WERI-Rb-1 (cell line): ENCODE measurements at regions not wholly inside any gene's neighbourhood (a gene's known extent, or its start where the extent isn't known, plus 50 kb on each side); places are given as distances from the start of the nearest gene placed in this dataset.

Experiments used
- DNase-seq: peaks from one replicate; pipeline ENCODE4 v3.0.0-alpha.2; 2020
- H3K27ac ChIP-seq: fragments of 250-450 bp; sonication (Bioruptor Pico); 2 replicates; pipeline ENCODE4 v1.5.1; 2020; ENCODE audit warnings: mild to moderate bottlenecking, moderate library complexity
- H3K27me3 ChIP-seq: fragments of 250-450 bp; sonication (Bioruptor Pico); 2 replicates; pipeline ENCODE4 v1.5.1; 2021; ENCODE audit warnings: mild to moderate bottlenecking, low read depth, moderate library complexity; ENCODE audit not compliant: insufficient read depth, severe bottlenecking
- H3K36me3 ChIP-seq: fragments of 250-450 bp; sonication (Bioruptor Pico); 2 replicates; pipeline ENCODE4 v1.5.1; 2020; ENCODE audit warnings: mild to moderate bottlenecking, moderate library complexity
- H3K4me3 ChIP-seq: 2 replicates; pipeline ENCODE4 v1.5.1; 2011; ENCODE audit warnings: low read depth, mild to moderate bottlenecking, control low read depth, low read length
- H3K9me3 ChIP-seq: fragments of 250-450 bp; sonication (Bioruptor Pico); 2 replicates; pipeline ENCODE4 v1.5.1; 2021; ENCODE audit warnings: mild to moderate bottlenecking, moderate library complexity; ENCODE audit not compliant: severe bottlenecking
- TF ChIP-seq, protein P1 (sequence below): IDR thresholded peaks from 2 replicates; pipeline ENCODE4 v1.5.1; 2011; ENCODE audit warnings: low read depth, mild to moderate bottlenecking, control low read depth, inconsistent platforms, low read length

DNA sequence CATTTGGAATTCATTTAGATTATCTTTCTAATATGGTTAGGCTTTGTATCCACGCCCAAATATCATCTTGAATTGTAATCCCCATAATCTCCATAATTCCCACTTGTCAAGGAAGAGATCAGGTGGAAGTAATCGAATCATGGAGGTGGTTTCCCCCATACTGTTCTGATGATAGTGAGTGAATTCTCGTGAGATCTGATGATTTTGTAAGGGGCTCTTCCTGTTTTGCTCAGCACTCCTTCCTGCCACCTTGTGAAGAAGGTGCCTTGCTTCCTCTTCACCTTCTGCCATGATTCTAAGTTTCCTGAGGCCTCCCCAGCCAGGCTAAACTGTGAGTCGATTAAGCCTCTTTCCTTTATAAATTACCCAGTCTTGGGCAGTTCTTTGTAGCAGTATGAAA, 527.5 kb upstream of the ARRDC3 start:
- H3K4me3 ChIP-seq: no peak overlapping the region
- TF ChIP-seq, protein P1, sequence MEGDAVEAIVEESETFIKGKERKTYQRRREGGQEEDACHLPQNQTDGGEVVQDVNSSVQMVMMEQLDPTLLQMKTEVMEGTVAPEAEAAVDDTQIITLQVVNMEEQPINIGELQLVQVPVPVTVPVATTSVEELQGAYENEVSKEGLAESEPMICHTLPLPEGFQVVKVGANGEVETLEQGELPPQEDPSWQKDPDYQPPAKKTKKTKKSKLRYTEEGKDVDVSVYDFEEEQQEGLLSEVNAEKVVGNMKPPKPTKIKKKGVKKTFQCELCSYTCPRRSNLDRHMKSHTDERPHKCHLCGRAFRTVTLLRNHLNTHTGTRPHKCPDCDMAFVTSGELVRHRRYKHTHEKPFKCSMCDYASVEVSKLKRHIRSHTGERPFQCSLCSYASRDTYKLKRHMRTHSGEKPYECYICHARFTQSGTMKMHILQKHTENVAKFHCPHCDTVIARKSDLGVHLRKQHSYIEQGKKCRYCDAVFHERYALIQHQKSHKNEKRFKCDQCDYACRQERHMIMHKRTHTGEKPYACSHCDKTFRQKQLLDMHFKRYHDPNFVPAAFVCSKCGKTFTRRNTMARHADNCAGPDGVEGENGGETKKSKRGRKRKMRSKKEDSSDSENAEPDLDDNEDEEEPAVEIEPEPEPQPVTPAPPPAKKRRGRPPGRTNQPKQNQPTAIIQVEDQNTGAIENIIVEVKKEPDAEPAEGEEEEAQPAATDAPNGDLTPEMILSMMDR: no peak
- no peak for DNase-seq

DNA sequence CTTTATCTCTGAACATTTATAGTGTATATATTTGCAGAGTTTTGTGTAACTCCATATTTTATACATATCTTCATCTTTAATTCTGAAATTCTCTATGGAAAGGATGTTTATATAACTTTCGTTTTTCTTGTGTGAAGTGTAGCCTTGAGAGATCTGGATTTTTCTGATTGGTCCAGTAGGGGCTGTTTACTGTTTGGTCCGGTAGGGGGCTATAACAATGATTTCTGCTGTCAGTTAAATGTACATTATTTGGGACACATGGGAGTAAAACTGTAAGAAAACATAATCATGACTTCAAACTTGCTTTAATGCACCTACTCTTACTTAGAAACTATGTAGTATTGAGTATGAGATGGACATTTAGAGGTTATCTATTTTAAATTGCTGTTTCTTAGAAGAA, 527.1 kb upstream of the ARRDC3 start:
- no peaks in the 10 kb centered on the region for H3K27me3 ChIP-seq
- DNase-seq: no peak
- no peaks in the 10 kb centered on the region for H3K36me3 ChIP-seq
- no peak overlapping the region for H3K27ac ChIP-seq
- no peaks in the 10 kb centered on the region for H3K9me3 ChIP-seq
- H3K4me3 ChIP-seq: no peak overlapping the region
- TF ChIP-seq, protein P1: no peak

More for the DNA sequence above, 527.5 kb upstream of the ARRDC3 start:
- Histone ChIP-seq H3K27me3 (no peaks in the 10 kb centered on the region), H3K27ac (no peak overlapping the region), H3K9me3 (no peaks in the 10 kb centered on the region), H3K36me3 (no peaks in the 10 kb centered on the region)

DNA sequence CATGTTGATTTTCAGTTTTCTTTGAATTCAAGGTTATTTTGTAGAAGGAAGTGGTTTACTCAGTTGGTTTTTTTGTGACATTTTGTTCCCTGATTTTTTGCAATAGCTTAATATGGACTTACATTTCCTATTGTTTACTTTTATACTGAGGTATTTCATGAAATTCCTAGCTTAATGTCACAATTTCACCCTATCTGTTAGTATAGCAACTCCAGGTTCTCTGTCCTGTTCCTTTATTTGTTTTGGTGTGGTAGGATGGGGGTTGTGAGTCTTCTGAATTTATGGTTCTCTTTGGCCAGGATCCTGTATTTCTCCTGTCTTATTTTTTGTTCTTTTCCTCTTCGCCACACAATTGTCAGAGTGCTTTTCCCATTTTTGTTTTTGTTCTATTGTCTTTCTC, 523.4 kb upstream of the ARRDC3 start:
- no peak for DNase-seq

DNA sequence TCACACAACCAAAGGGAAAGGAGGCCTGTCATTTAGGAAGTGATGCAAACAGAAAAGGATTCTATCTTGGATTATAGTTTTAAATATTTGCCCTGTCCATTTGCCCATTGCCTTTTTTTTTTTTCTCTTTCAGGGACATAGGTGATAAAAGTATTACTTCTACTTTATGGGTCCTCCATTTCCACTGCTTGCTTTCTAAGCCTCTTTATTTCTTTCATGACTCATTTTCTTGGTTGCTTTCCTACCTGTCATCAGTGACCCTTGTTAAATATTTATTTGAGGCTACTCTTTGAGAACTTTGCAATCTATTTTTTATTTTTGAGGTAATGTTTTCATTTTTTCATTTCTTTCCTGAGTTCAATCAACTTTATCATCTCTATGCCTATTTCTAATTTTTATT, 522.9 kb upstream of the ARRDC3 start:
- TF ChIP-seq, protein P1: no peak
- H3K27ac ChIP-seq: no peak overlapping the region
- H3K27me3 ChIP-seq: no peaks in the 10 kb centered on the region
- no peaks in the 10 kb centered on the region for H3K9me3 ChIP-seq
- DNase-seq: no peak
- no peaks in the 10 kb centered on the region for H3K36me3 ChIP-seq
- H3K4me3 ChIP-seq: no peak overlapping the region

More for the DNA sequence above, 523.4 kb upstream of the ARRDC3 start:
- TF ChIP-seq, protein P1: no peak
- H3K9me3 ChIP-seq: no peaks in the 10 kb centered on the region
- H3K4me3 ChIP-seq: no peak overlapping the region
- no peaks in the 10 kb centered on the region for H3K27me3 ChIP-seq
- no peak overlapping the region for H3K27ac ChIP-seq
- H3K36me3 ChIP-seq: no peaks in the 10 kb centered on the region

DNA sequence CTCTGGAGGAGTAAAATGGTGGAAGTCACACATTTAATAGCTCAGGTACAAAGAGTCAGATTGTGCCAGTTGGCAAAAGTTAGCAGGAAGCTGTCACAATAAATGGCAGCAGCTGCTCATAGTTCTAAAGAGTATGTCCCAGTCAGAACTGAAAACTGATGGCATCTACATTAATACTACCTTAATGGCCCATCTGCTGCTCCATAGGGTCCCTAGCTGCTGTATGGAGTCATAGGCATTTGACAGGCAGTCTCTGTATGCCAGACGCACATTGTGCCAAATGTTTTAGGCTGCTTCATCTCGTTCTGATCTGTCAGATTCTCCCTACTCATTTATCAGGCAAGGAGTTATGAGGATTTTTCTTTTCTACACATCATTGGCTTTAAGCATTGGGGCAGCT, 515.8 kb upstream of the ARRDC3 start:
- TF ChIP-seq, protein P1: no peak
- Histone ChIP-seq H3K27me3 (no peaks in the 10 kb centered on the region), H3K36me3 (no peaks in the 10 kb centered on the region), H3K9me3 (no peaks in the 10 kb centered on the region), H3K27ac (no peak overlapping the region), H3K4me3 (no peak overlapping the region)
- no peak for DNase-seq

DNA sequence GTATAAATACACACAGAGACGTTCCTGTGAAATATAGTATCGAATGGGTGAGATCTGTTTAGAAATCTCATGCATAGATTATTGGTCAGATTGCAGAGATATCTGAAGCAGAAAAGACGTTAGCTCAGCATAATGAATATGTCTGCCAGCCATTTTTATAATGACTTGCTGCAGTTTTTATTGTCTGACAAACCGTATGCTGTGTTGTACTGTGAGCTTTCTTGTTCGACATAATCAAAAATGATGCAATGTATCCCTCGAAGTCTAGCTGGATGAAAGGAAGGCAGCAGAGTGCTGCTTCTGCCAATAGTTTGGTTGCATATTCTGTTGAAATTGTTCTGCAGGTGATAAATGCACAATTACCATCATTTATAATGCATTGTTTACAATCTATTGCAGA, 514.9 kb upstream of the ARRDC3 start:
- no peak for DNase-seq

More for the DNA sequence above, 514.9 kb upstream of the ARRDC3 start:
- H3K36me3 ChIP-seq: no peaks in the 10 kb centered on the region
- no peaks in the 10 kb centered on the region for H3K27me3 ChIP-seq
- TF ChIP-seq, protein P1: no peak
- no peak overlapping the region for H3K4me3 ChIP-seq
- H3K9me3 ChIP-seq: no peaks in the 10 kb centered on the region
- H3K27ac ChIP-seq: no peak overlapping the region
